DMS114 treated with DMSO at 0.1 percent for 48 hours (cell line): ENCODE measurements at regions not wholly inside any gene's neighbourhood (a gene's known extent, or its start where the extent isn't known, plus 50 kb on each side); places are given as distances from the start of the nearest gene placed in this dataset.

Experiments
- DNase-seq: peaks from one replicate; lab custom pipeline; 2025; ENCODE audit not compliant: unreplicated experiment; lab: John Stamatoyannopoulos, UW

- no peak for DNase-seq
Measured at GRCh38 chr3:59304296-59304695, 254.5 kb upstream of the CFAP20DC start.

GRCh38 chr3:59303452-59303851, 253.6 kb upstream of the CFAP20DC start:
- DNase-seq = no peak

- DNase-seq = no peak
Measured at GRCh38 chr3:59302442-59302841, 252.6 kb upstream of the CFAP20DC start.

GRCh38 chr3:59300733-59301132, 250.9 kb upstream of the CFAP20DC start:
- no peak for DNase-seq

- DNase-seq = no peak
Measured at GRCh38 chr3:59299561-59299960, 249.7 kb upstream of the CFAP20DC start.

- no peak for DNase-seq
Measured at GRCh38 chr3:59290358-59290757, 240.5 kb upstream of the CFAP20DC start.

GRCh38 chr3:59289831-59290230, 240.0 kb upstream of the CFAP20DC start:
- no peak for DNase-seq

- DNase-seq = no peak
Measured at GRCh38 chr3:59288951-59289350, 239.1 kb upstream of the CFAP20DC start.

- no peak for DNase-seq
Measured at GRCh38 chr3:59286791-59287531, 237.1 kb upstream of the CFAP20DC start.

- no peak for DNase-seq
Measured at GRCh38 chr3:59285560-59285959, 235.7 kb upstream of the CFAP20DC start.

GRCh38 chr3:59284926-59285325, 235.1 kb upstream of the CFAP20DC start:
- no peak for DNase-seq

GRCh38 chr3:59280113-59280512, 230.3 kb upstream of the CFAP20DC start:
- DNase-seq = no peak

GRCh38 chr3:59277816-59278215, 228.0 kb upstream of the CFAP20DC start:
- DNase-seq = no peak

GRCh38 chr3:59277201-59277600, 227.4 kb upstream of the CFAP20DC start:
- no peak for DNase-seq

GRCh38 chr3:59273976-59274375, 224.2 kb upstream of the CFAP20DC start:
- DNase-seq = no peak

- no peak for DNase-seq
Measured at GRCh38 chr3:59271971-59272370, 222.1 kb upstream of the CFAP20DC start.

- DNase-seq = no peak
Measured at GRCh38 chr3:59270921-59271320, 221.1 kb upstream of the CFAP20DC start.

GRCh38 chr3:59270209-59270608, 220.4 kb upstream of the CFAP20DC start:
- no peak for DNase-seq

GRCh38 chr3:59268170-59268569, 218.3 kb upstream of the CFAP20DC start:
- no peak for DNase-seq

GRCh38 chr3:59267021-59267420, 217.2 kb upstream of the CFAP20DC start:
- DNase-seq = no peak

- no peak for DNase-seq
Measured at GRCh38 chr3:59266551-59266950, 216.7 kb upstream of the CFAP20DC start.

GRCh38 chr3:59265566-59265965, 215.7 kb upstream of the CFAP20DC start:
- no peak for DNase-seq

- no peak for DNase-seq
Measured at GRCh38 chr3:59264366-59264765, 214.5 kb upstream of the CFAP20DC start.
